ENCODE measurements at regions not wholly inside any gene's neighbourhood (a gene's known extent, or its start where the extent isn't known, plus 50 kb on each side); places are given as distances from the start of the nearest gene placed in this dataset.

DNA sequence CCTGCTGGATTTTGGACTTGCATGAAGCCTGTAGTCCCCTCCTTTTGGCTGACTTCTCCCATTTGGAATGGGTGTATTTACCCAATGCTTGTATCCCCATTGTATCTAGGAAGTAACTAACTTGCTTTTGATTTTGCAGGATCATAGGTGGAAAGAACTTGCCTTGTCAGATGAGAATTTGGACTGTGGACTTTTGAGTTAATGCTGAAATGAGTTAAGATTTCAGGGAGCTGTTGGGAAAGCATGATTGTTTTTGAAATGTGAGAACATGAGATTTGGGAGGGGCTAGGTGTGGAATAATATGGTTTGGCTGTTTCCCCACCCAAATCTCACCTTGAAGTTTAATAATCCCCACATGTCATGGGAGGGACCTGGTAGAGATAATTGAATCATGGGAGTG is 189.6 kb upstream of the CDKN2B start:
- H3K4me3 ChIP-seq (replicated peaks in 1 of 2; ENCODE audit: low read depth in 2 of 2, low read length in 2 of 2): no peak overlapping the region
- no peak for TF ChIP-seq CTCF (IDR thresholded peaks at IDR 0.05; ENCODE audit: low read depth, low read length)
- no peak for DNase-seq (ENCODE audit: low read depth in 2 of 2)

GRCh38 chr9:22201256-22201655 is 192.2 kb upstream of the CDKN2B start:
- H3K4me3 ChIP-seq (replicated peaks in 1 of 2; ENCODE audit: low read depth in 2 of 2, low read length in 2 of 2): no peak overlapping the region
- DNase-seq (ENCODE audit: low read depth in 2 of 2): no peak
- TF ChIP-seq CTCF (IDR thresholded peaks at IDR 0.05; ENCODE audit: low read depth, low read length): no peak

GRCh38 chr9:22203371-22204138 is 194.4 kb upstream of the CDKN2B start:
- no peak overlapping the region for H3K4me3 ChIP-seq (replicated peaks in 1 of 2; ENCODE audit: low read depth in 2 of 2, low read length in 2 of 2)
- no peak for TF ChIP-seq CTCF (IDR thresholded peaks at IDR 0.05; ENCODE audit: low read depth, low read length)
- peak; percentile 36 to 66 for DNase-seq (ENCODE audit: low read depth in 2 of 2)

GRCh38 chr9:22204240-22204639 is 195.1 kb upstream of the CDKN2B start:
- TF ChIP-seq CTCF (IDR thresholded peaks at IDR 0.05; ENCODE audit: low read depth, low read length): no peak
- DNase-seq (ENCODE audit: low read depth in 2 of 2): no peak
- H3K4me3 ChIP-seq (replicated peaks in 1 of 2; ENCODE audit: low read depth in 2 of 2, low read length in 2 of 2): no peak overlapping the region

- no peak for DNase-seq (ENCODE audit: low read depth in 2 of 2)
- TF ChIP-seq CTCF (IDR thresholded peaks at IDR 0.05; ENCODE audit: low read depth, low read length): no peak
- H3K4me3 ChIP-seq (replicated peaks in 1 of 2; ENCODE audit: low read depth in 2 of 2, low read length in 2 of 2): no peak overlapping the region
Observed at GRCh38 chr9:22206833-22207232, 197.7 kb upstream of the CDKN2B start.

DNA sequence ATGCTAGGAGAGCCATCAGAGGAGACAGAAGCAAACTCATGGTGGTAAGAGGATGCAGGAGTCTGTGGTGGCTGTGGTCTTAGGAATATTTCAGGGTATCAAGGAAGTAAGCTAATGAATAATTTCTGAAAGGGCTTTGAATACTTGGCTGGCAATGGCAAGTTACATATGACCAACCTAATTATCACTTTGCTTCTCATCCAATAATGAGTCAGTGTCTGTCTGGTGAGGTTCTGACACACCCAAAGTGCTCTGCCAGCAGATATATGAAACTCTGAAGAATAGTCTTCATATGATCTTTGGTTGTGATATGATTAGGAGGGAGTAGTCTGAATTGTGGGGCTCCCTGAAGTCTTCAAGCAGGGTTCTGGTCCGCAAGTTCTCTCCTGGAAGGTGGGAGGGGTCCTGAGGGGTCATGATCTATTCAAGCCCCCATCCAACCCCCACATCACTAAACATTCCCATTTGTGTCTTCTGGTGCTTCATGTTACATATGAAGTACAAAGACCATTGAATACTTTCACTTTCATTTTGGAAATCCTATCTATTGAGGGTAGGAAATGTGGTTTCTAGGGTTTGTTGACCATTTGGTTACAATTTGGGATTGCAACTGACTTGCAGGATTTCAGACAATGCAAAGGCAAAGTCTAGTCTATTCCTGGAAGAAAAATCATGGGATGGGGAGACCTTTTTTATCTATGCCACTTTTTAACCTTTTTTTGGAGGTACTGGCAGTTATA is 199.9 kb upstream of the CDKN2B start:
- no peak for TF ChIP-seq CTCF (IDR thresholded peaks at IDR 0.05; ENCODE audit: low read depth, low read length)
- DNase-seq (ENCODE audit: low read depth in 2 of 2): peak in 1 of 2 donors; percentile 38
- H3K4me3 ChIP-seq (replicated peaks in 1 of 2; ENCODE audit: low read depth in 2 of 2, low read length in 2 of 2): no peak overlapping the region

Measured in cardiac fibroblast (primary cell).